ENCODE measurements at regions not wholly inside any gene's neighbourhood (a gene's known extent, or its start where the extent isn't known, plus 50 kb on each side); places are given as distances from the start of the nearest gene placed in this dataset.
"Not testable (repeated sequence)": the region's sequence is repeated elsewhere in the genome, so short reads cannot be mapped to it uniquely, and the experiment has no call there.

DNA sequence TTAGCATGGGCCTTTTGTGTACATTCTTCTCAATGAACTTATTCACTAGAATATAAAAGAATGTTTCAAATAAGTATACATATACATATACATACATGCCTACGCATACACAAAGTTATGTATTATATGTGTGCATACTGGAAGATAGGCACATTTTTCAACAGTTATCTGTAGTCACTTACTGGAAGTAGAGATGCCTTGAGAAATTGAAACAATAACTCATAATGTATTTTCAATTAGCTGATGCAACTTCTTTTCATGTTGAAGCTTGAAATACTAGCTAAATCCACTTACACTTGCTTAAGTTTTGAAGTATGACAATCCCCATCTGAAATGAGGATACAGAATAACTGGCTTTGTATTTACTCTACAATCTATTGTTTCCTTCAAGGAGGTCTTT, 469.0 kb upstream of the PTGER4 start:
- no peak for DNase-seq
- Histone ChIP-seq H3K27me3 (ENCODE audit: control insufficient read depth, insufficient read depth, low read length) (no peaks in the 10 kb centered on the region), H3K4me3 (ENCODE audit: low read length) (no peak overlapping the region), H3K36me3 (ENCODE audit: control insufficient read depth, insufficient read depth, low read length) (no peaks in the 10 kb centered on the region), H3K4me1 (ENCODE audit: control insufficient read depth, insufficient read depth, low read length) (no peaks in the 10 kb centered on the region), H3K9me3 (ENCODE audit: control insufficient read depth, low read depth, low read length) (no peaks in the 10 kb centered on the region), H3K27ac (ENCODE audit: low read length) (no peak overlapping the region)
- no CpG with 5 or more reads among the region's 1 CpG for WGBS (ENCODE audit: insufficient coverage, low lambda C conversion rate)

DNA sequence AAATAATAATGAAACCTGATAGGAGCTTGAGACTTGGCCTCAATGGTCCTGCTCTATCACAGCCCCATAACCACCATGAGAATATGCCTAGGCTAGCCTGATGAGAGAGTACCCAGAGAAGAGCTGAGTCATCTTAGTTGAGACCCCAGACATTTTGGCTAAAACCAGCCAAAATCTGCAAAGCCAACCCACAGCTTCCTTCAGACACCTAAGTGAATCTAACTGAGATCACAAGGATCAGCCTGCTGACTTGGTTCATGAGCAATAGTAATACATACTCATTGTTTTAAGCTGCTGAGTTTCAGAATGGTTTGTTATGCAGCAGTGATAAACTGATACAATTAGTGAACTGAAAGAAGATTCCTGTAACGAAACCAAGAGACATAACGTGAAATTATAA, 473.7 kb upstream of the PTGER4 start:
- Histone ChIP-seq H3K36me3 (ENCODE audit: control insufficient read depth, insufficient read depth, low read length) (no peaks in the 10 kb centered on the region), H3K27me3 (ENCODE audit: control insufficient read depth, insufficient read depth, low read length) (no peaks in the 10 kb centered on the region)
- no CpG with 5 or more reads among the region's 2 CpGs for WGBS (ENCODE audit: insufficient coverage, low lambda C conversion rate)

DNA sequence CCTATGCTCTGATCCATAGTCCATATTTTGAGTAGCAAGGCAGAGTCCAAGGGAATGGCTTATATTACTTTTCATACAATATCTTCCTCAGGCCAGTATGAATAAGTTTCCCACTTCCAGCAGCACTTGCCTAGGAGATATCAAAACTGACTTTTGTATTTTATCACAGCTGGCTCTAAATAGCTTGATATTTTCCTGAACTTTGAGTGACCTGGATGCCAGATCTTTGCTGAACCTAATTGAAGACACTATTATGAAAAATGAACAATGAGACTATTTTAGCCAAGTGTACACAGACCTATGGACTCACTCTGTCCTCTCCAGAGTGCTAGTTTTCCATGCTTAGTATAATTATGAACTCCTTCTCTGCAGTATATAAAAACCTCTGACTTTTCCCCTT, 475.6 kb upstream of the PTGER4 start:
- Histone ChIP-seq H3K9me3 (ENCODE audit: control insufficient read depth, low read depth, low read length) (no peaks in the 10 kb centered on the region), H3K36me3 (ENCODE audit: control insufficient read depth, insufficient read depth, low read length) (no peaks in the 10 kb centered on the region), H3K27me3 (ENCODE audit: control insufficient read depth, insufficient read depth, low read length) (no peaks in the 10 kb centered on the region), H3K4me3 (ENCODE audit: low read length) (no peak overlapping the region), H3K4me1 (ENCODE audit: control insufficient read depth, insufficient read depth, low read length) (no peaks in the 10 kb centered on the region), H3K27ac (ENCODE audit: low read length) (no peak overlapping the region)
- peak; percentile 7 to 52 for DNase-seq

More for the DNA sequence above, 473.7 kb upstream of the PTGER4 start:
- no peak overlapping the region for H3K27ac ChIP-seq (ENCODE audit: low read length)
- H3K9me3 ChIP-seq (ENCODE audit: control insufficient read depth, low read depth, low read length): no peaks in the 10 kb centered on the region
- DNase-seq: no peak
- H3K4me3 ChIP-seq (ENCODE audit: low read length): no peak overlapping the region
- H3K4me1 ChIP-seq (ENCODE audit: control insufficient read depth, insufficient read depth, low read length): no peaks in the 10 kb centered on the region

DNA sequence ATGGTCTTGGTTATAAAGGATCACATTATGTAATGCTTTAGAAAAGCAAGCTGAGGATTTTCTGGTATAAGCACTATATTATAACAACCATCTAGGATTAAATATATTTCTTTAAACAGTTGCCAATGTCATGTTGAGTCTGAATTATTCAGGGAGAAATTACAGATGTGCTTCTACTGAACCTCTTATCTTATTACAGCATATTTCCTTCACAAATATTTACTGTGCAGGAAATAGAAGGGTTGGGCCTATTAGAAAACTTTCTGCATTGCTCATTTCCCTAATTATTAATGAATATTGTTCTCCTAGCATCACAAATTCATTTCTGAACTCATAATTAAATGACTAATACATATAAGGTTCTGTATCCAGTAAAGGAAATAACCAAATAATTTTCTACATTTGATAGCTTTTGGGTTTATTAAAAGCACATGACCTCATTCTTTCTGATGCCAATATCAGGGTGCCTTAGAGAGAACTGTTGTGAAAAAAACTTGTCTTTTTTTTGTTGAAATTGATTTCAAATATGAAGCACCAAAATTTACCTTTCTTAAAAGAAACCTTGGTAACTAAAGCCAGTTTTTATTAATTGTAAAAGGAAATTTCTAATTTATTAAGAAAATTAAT, 476.8 kb upstream of the PTGER4 start:
- H3K36me3 ChIP-seq (ENCODE audit: control insufficient read depth, insufficient read depth, low read length): no peaks in the 10 kb centered on the region
- no peak overlapping the region for H3K4me3 ChIP-seq (ENCODE audit: low read length)
- no peak overlapping the region for H3K27ac ChIP-seq (ENCODE audit: low read length)
- no peaks in the 10 kb centered on the region for H3K27me3 ChIP-seq (ENCODE audit: control insufficient read depth, insufficient read depth, low read length)
- no peaks in the 10 kb centered on the region for H3K4me1 ChIP-seq (ENCODE audit: control insufficient read depth, insufficient read depth, low read length)
- DNase-seq: no peak
- no peaks in the 10 kb centered on the region for H3K9me3 ChIP-seq (ENCODE audit: control insufficient read depth, low read depth, low read length)

DNA sequence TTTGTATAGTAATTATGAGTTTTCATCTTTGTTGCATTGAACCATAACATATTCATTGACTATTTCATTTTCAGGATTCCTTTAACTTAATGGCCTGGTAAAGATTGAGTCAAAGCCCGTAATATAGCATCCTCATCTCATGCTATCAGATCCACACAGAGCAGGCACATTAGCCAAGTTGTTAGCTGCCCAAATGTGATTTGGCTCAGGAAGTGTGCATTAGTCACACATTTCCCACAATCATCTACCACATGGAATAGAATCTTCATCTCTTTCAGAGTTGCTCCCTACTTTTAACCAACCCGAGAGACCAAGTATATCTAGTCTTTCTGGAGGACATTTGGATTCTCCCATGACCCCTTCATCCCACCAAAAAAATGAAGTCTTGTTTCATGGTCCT, 481.0 kb upstream of the PTGER4 start:
- Histone ChIP-seq H3K4me1 (ENCODE audit: control insufficient read depth, insufficient read depth, low read length) (no peaks in the 10 kb centered on the region), H3K4me3 (ENCODE audit: low read length) (no peak overlapping the region), H3K27me3 (ENCODE audit: control insufficient read depth, insufficient read depth, low read length) (no peaks in the 10 kb centered on the region), H3K36me3 (ENCODE audit: control insufficient read depth, insufficient read depth, low read length) (no peaks in the 10 kb centered on the region), H3K27ac (ENCODE audit: low read length) (no peak overlapping the region), H3K9me3 (ENCODE audit: control insufficient read depth, low read depth, low read length) (no peaks in the 10 kb centered on the region)
- no CpG with 5 or more reads among the region's 2 CpGs for WGBS (ENCODE audit: insufficient coverage, low lambda C conversion rate)
- no peak for DNase-seq

DNA sequence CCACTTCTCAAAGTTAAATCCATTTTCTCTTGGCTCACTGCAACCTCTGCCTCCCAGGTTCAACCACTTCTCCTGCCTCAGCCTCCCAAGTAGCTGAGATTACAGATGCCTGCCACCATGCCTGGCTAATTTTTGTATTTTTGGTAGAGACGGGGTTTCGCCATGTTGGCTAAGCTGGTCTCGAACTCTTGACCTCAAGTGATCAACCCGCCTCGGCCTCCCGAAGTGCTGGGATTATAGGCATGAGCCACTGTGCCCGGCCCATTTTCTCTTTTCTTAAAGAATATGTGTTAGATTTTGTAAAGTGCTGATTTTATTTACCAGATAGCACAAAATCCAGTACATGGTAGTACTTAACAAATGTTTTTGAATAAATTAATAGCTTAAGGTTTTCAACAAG, 484.1 kb upstream of the PTGER4 start:
- not testable (repeated sequence) for H3K36me3 ChIP-seq (ENCODE audit: control insufficient read depth, insufficient read depth, low read length); H3K9me3 ChIP-seq (ENCODE audit: control insufficient read depth, low read depth, low read length); H3K4me1 ChIP-seq (ENCODE audit: control insufficient read depth, insufficient read depth, low read length); H3K27me3 ChIP-seq (ENCODE audit: control insufficient read depth, insufficient read depth, low read length); H3K27ac ChIP-seq (ENCODE audit: low read length); H3K4me3 ChIP-seq (ENCODE audit: low read length); DNase-seq
- no CpG with 5 or more reads among the region's 7 CpGs for WGBS (ENCODE audit: insufficient coverage, low lambda C conversion rate)

DNA sequence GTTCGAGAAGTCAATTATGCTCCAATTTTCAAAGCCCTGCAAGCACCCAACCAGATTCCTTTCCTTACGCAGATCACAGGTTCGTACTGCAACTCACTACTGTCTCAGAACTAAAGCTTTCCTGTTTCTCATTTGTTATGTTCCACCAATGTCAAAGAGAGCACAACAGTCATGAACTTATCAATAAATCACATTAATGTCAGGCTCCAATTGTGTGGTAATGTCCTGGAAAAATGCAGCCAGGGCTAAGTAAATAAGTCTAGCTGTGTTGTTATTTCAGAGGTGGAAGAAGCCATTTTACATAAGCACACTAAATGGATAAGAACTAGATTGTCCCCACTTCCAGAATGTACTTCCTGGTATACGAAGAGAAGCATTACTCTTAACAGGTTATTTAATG, 488.6 kb upstream of the PTGER4 start:
- no peak overlapping the region for H3K4me3 ChIP-seq (ENCODE audit: low read length)
- no peaks in the 10 kb centered on the region for H3K9me3 ChIP-seq (ENCODE audit: control insufficient read depth, low read depth, low read length)
- WGBS (ENCODE audit: insufficient coverage, low lambda C conversion rate): no CpG with 5 or more reads among the region's 4 CpGs
- DNase-seq: peak in 1 of 2 donors; percentile 2
- no peak overlapping the region for H3K27ac ChIP-seq (ENCODE audit: low read length)
- H3K36me3 ChIP-seq (ENCODE audit: control insufficient read depth, insufficient read depth, low read length): no peaks in the 10 kb centered on the region
- H3K4me1 ChIP-seq (ENCODE audit: control insufficient read depth, insufficient read depth, low read length): no peaks in the 10 kb centered on the region
- no peaks in the 10 kb centered on the region for H3K27me3 ChIP-seq (ENCODE audit: control insufficient read depth, insufficient read depth, low read length)

DNA sequence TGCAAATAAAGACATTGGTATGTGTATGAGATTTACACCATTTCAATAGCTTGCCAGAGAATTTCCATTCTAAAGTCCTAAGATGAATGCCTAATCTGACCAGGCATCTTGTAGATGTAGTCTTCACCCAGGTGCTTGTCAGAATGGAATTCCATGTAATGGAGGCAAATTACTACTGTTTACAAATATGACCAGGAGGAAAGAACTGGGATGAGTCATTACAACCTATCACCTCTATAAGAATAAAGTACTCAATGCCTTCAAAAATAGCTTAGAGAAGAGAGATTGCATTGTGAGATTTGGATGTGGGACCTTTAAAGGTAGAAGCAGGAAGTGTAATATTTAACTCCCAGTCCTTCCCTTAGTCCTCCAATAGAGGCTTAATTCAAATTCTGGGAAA, 507.0 kb upstream of the PTGER4 start:
- Histone ChIP-seq H3K9me3 (ENCODE audit: control insufficient read depth, low read depth, low read length) (peaks cover 7% of the 10 kb centered on the region), H3K4me1 (ENCODE audit: control insufficient read depth, insufficient read depth, low read length) (no peaks in the 10 kb centered on the region), H3K4me3 (ENCODE audit: low read length) (no peak overlapping the region), H3K27ac (ENCODE audit: low read length) (no peak overlapping the region), H3K27me3 (ENCODE audit: control insufficient read depth, insufficient read depth, low read length) (no peaks in the 10 kb centered on the region), H3K36me3 (ENCODE audit: control insufficient read depth, insufficient read depth, low read length) (no peaks in the 10 kb centered on the region)
- DNase-seq: no peak

DNA sequence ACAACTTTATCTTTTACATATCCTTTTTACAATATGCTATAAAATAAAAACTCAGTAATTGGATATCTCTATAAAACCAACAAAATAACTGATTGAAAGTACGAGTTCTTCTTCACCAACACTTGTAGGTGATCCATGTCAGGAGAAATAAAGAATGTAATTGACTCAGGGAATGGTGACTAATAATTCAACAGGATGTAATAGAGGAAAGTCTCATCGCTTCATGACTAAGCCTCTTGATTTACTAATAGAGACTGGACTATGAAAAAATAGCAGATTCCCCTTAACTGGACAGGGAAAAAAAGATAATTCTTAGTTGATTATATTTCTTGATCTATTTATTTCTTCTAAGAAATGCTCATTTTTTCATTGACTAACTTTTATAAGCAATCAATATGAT, 507.7 kb upstream of the PTGER4 start:
- DNase-seq: no peak
- no peaks in the 10 kb centered on the region for H3K4me1 ChIP-seq (ENCODE audit: control insufficient read depth, insufficient read depth, low read length)
- no peaks in the 10 kb centered on the region for H3K36me3 ChIP-seq (ENCODE audit: control insufficient read depth, insufficient read depth, low read length)
- H3K4me3 ChIP-seq (ENCODE audit: low read length): no peak overlapping the region
- 100% methylated on average over 1 of the region's 2 CpGs for WGBS (ENCODE audit: insufficient coverage, low lambda C conversion rate)
- no peaks in the 10 kb centered on the region for H3K27me3 ChIP-seq (ENCODE audit: control insufficient read depth, insufficient read depth, low read length)
- no peak overlapping the region for H3K27ac ChIP-seq (ENCODE audit: low read length)
- peaks cover 7% of the 10 kb centered on the region for H3K9me3 ChIP-seq (ENCODE audit: control insufficient read depth, low read depth, low read length)

DNA sequence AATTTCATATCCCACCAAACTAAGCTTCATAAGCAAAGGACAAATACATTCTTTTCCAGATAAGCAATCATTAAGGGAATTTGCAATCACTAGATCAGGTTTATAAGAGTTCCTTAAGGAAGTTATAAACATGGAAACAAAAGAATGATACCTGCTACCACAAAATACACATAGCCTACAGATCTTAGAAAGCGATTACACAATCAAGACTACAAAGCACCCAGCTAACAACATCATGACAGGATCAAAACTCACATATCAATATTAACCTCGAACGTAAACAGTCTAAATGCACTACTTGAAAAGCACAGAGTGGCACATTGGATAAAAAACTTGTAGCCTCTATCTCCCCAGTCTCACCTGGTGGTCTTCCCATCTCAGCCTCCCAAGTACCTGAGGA, 512.4 kb upstream of the PTGER4 start:
- Histone ChIP-seq H3K4me3 (ENCODE audit: low read length) (no peak overlapping the region), H3K27ac (ENCODE audit: low read length) (no peak overlapping the region), H3K9me3 (ENCODE audit: control insufficient read depth, low read depth, low read length) (peaks cover 7% of the 10 kb centered on the region), H3K27me3 (ENCODE audit: control insufficient read depth, insufficient read depth, low read length) (no peaks in the 10 kb centered on the region), H3K36me3 (ENCODE audit: control insufficient read depth, insufficient read depth, low read length) (no peaks in the 10 kb centered on the region), H3K4me1 (ENCODE audit: control insufficient read depth, insufficient read depth, low read length) (no peaks in the 10 kb centered on the region)
- no CpG with 5 or more reads among the region's 3 CpGs for WGBS (ENCODE audit: insufficient coverage, low lambda C conversion rate)
- DNase-seq: no peak

DNA sequence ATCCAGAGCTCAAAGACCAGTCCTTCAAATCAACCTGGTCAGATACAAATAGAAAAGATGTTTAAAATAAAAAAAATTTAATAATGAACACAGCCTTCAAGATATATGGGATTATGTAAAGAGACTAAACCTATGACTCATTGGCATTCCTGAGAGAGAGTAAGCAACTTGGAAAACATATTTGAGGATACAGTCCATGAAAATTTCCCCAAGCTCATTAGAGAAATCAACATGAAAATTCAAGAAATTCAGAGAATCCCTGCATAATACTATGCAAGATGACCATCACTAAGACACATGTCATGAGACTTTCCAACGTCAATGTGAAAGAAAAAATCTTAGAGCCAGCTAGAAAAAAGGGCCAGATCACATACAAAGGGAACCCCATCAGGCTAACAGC, 512.9 kb upstream of the PTGER4 start:
- no peaks in the 10 kb centered on the region for H3K4me1 ChIP-seq (ENCODE audit: control insufficient read depth, insufficient read depth, low read length)
- no peak for DNase-seq
- no peak overlapping the region for H3K27ac ChIP-seq (ENCODE audit: low read length)
- H3K4me3 ChIP-seq (ENCODE audit: low read length): no peak overlapping the region
- H3K9me3 ChIP-seq (ENCODE audit: control insufficient read depth, low read depth, low read length): peaks cover 7% of the 10 kb centered on the region
- H3K27me3 ChIP-seq (ENCODE audit: control insufficient read depth, insufficient read depth, low read length): no peaks in the 10 kb centered on the region
- H3K36me3 ChIP-seq (ENCODE audit: control insufficient read depth, insufficient read depth, low read length): no peaks in the 10 kb centered on the region
- WGBS (ENCODE audit: insufficient coverage, low lambda C conversion rate): 100% methylated on average over 1 of the region's 1 CpG

Measured in large intestine (tissue), 3 donors.